Mesendoderm (in vitro differentiated cells): ENCODE measurements at regions not wholly inside any gene's neighbourhood (a gene's known extent, or its start where the extent isn't known, plus 50 kb on each side); places are given as distances from the start of the nearest gene placed in this dataset.

ENCODE experiments used
- DNase-seq: peaks from one replicate; pipeline ENCODE4 v3.0.0; 2013
- H2AK5ac ChIP-seq: 2 replicates; pipeline ENCODE4 v1.6.1; 2013; ENCODE audit warnings: low read length, inconsistent platforms
- H2BK120ac ChIP-seq: 2 replicates; pipeline ENCODE4 v1.6.1; 2013; ENCODE audit warnings: low read depth, mild to moderate bottlenecking, low read length, moderate library complexity, mixed read lengths
- H2BK15ac ChIP-seq: replicated peaks from 2 replicates; pipeline ENCODE4 v1.6.1; 2013; ENCODE audit warnings: low read depth, mild to moderate bottlenecking, moderate library complexity
- H2BK5ac ChIP-seq: 2 replicates; pipeline ENCODE4 v1.6.1; 2013; ENCODE audit warnings: low read length, inconsistent platforms
- H3K18ac ChIP-seq: 2 replicates; pipeline ENCODE4 v1.6.1; 2013; ENCODE audit warnings: mild to moderate bottlenecking, low read length, mixed read lengths
- H3K23ac ChIP-seq: one replicate; pipeline ENCODE4 v1.6.1; 2013; ENCODE audit warnings: low read length
- H3K27ac ChIP-seq: 2 replicates; pipeline ENCODE4 v1.5.1; 2013; ENCODE audit warnings: low read depth, mild to moderate bottlenecking, inconsistent platforms, low read length, moderate library complexity
- H3K27me3 ChIP-seq: 2 replicates; pipeline ENCODE4 v1.6.1; 2013; ENCODE audit warnings: low read length, control low read depth, mild to moderate bottlenecking, inconsistent platforms; ENCODE audit not compliant: insufficient read depth, poor library complexity
- H3K36me3 ChIP-seq: 2 replicates; pipeline ENCODE4 v1.6.1; 2013; ENCODE audit warnings: low read length, inconsistent platforms; ENCODE audit not compliant: control insufficient read depth, insufficient read depth
- H3K4ac ChIP-seq: one replicate; pipeline ENCODE4 v1.6.1; 2013; ENCODE audit warnings: low read depth, mild to moderate bottlenecking, low read length, moderate library complexity
- H3K4me1 ChIP-seq: 2 replicates; pipeline ENCODE4 v1.6.1; 2013; ENCODE audit warnings: low read depth, low read length, inconsistent platforms; ENCODE audit not compliant: control insufficient read depth
- H3K4me2 ChIP-seq: 2 replicates; pipeline ENCODE4 v1.6.1; 2013; ENCODE audit warnings: low read length
- H3K4me3 ChIP-seq: 2 replicates; pipeline ENCODE4 v1.5.1; 2013; ENCODE audit warnings: mild to moderate bottlenecking, low read length
- H3K56ac ChIP-seq: one replicate; pipeline ENCODE4 v1.6.1; 2013; ENCODE audit warnings: low read length
- H3K79me1 ChIP-seq: 2 replicates; pipeline ENCODE4 v1.6.1; 2013; ENCODE audit warnings: low read length, inconsistent platforms
- H3K79me2 ChIP-seq: 2 replicates; pipeline ENCODE4 v1.6.1; 2013; ENCODE audit warnings: mild to moderate bottlenecking, low read length; ENCODE audit not compliant: control insufficient read depth, insufficient read depth
- H3K9ac ChIP-seq: 2 replicates; pipeline ENCODE4 v1.6.1; 2013; ENCODE audit warnings: low read length, inconsistent platforms
- H4K5ac ChIP-seq: one replicate; pipeline ENCODE4 v1.6.1; 2013; ENCODE audit warnings: low read length
- H4K8ac ChIP-seq: one replicate; pipeline ENCODE4 v1.6.1; 2013; ENCODE audit warnings: low read depth, mild to moderate bottlenecking, control low read depth, low read length, moderate library complexity
- WGBS: extraction: QIAGEN DNeasy Blood & Tissue Kit; methylation state at CpG from one replicate; pipeline ENCODE4 v1.1.7; 2013; ENCODE audit warnings: low lambda C conversion rate, missing lambda C conversion rate; ENCODE audit not compliant: insufficient coverage; ENCODE audit errors: extremely low coverage; 5-methylcytosine and 5-hydroxymethylcytosine counted together

- Histone ChIP-seq H3K27ac (no peak overlapping the region), H3K79me2 (no peaks in the 10 kb centered on the region), H3K4me2 (no peak overlapping the region), H3K56ac (peak overlapping the region; percentile 42), H2AK5ac (no peak overlapping the region), H4K5ac (no peak overlapping the region), H2BK120ac (no peak overlapping the region), H4K8ac (no peak overlapping the region), H3K79me1 (no peaks in the 10 kb centered on the region), H2BK5ac (no peak overlapping the region), H3K4me3 (no peak overlapping the region), H3K36me3 (no peaks in the 10 kb centered on the region), H3K4me1 (peaks cover 3% of the 10 kb centered on the region), H3K18ac (no peak overlapping the region), H2BK15ac (no peak overlapping the region), H3K4ac (no peak overlapping the region), H3K27me3 (no peaks in the 10 kb centered on the region), H3K23ac (no peak overlapping the region), H3K9ac (no peak overlapping the region)
- DNase-seq = no peak
- no CpG with 5 or more reads among the region's 17 CpGs for WGBS
These were observed 107.7 kb upstream of the SPATA13 start for GRCh38 chr13:24052547-24053518.

- peak; percentile 94 for DNase-seq
These were observed 106.8 kb upstream of the SPATA13 start for GRCh38 chr13:24053519-24054251.

DNA sequence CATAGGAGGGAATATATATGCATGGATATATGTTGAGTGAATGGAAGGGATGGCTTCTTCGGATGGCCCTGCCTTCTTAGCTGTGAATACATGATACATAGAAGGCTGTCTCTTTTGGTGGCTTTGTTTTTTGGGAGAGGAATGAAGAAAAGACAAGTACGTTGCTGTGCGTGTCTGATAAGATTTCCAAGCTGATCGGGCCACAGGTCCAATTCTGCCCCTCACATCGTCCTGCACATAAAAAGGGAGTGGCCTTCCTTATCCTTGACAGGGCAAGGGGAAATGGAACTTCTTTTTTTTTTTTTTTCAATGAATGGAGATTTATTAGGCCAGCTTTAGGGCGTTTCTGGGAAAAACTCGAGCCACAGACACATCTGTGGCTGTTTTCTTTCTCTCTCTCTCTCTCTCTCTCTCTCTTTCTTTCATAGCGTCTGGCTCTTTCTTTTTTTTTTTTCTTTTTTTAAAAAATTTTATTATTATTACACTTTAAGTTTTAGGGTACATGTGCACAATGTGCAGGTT is 103.8 kb upstream of the SPATA13 start:
- Histone ChIP-seq H2BK5ac (no peak overlapping the region), H3K27ac (no peak overlapping the region), H3K23ac (no peak overlapping the region), H2AK5ac (no peak overlapping the region), H3K18ac (no peak overlapping the region), H3K4me1 (no peaks in the 10 kb centered on the region), H3K79me2 (no peaks in the 10 kb centered on the region), H3K56ac (no peak overlapping the region), H3K4ac (no peak overlapping the region), H3K79me1 (no peaks in the 10 kb centered on the region), H2BK15ac (no peak overlapping the region), H3K4me3 (no peak overlapping the region), H3K27me3 (no peaks in the 10 kb centered on the region), H3K36me3 (no peaks in the 10 kb centered on the region), H4K5ac (no peak overlapping the region), H2BK120ac (no peak overlapping the region), H3K9ac (no peak overlapping the region), H3K4me2 (no peak overlapping the region), H4K8ac (no peak overlapping the region)
- WGBS = no CpG with 5 or more reads among the region's 8 CpGs
- no peak for DNase-seq

More at GRCh38 chr13:24053519-24054251, 106.8 kb upstream of the SPATA13 start:
- Histone ChIP-seq H3K27ac (no peak overlapping the region), H4K8ac (no peak overlapping the region), H3K56ac (no peak overlapping the region), H2BK5ac (no peak overlapping the region), H3K4ac (no peak overlapping the region), H2BK120ac (no peak overlapping the region), H3K4me3 (no peak overlapping the region), H3K4me2 (no peak overlapping the region), H4K5ac (no peak overlapping the region), H2AK5ac (no peak overlapping the region), H3K79me1 (no peaks in the 10 kb centered on the region), H2BK15ac (no peak overlapping the region), H3K18ac (no peak overlapping the region), H3K4me1 (peaks cover 3% of the 10 kb centered on the region), H3K79me2 (no peaks in the 10 kb centered on the region), H3K27me3 (no peaks in the 10 kb centered on the region), H3K9ac (no peak overlapping the region), H3K36me3 (no peaks in the 10 kb centered on the region), H3K23ac (no peak overlapping the region)
- WGBS = no CpG with 5 or more reads among the region's 9 CpGs

- Histone ChIP-seq H3K4ac (no peak overlapping the region), H3K27me3 (no peaks in the 10 kb centered on the region), H3K56ac (no peak overlapping the region), H4K8ac (no peak overlapping the region), H2BK5ac (no peak overlapping the region), H3K36me3 (no peaks in the 10 kb centered on the region), H3K9ac (no peak overlapping the region), H3K18ac (no peak overlapping the region), H4K5ac (no peak overlapping the region), H2BK120ac (no peak overlapping the region), H2AK5ac (no peak overlapping the region), H3K79me1 (no peaks in the 10 kb centered on the region), H3K4me1 (no peaks in the 10 kb centered on the region), H3K27ac (no peak overlapping the region), H3K4me3 (no peak overlapping the region), H3K79me2 (no peaks in the 10 kb centered on the region), H3K4me2 (no peak overlapping the region), H3K23ac (no peak overlapping the region), H2BK15ac (no peak overlapping the region)
- DNase-seq = no peak
- WGBS = no CpG with 5 or more reads among the region's 2 CpGs
These were observed 99.5 kb upstream of the SPATA13 start for GRCh38 chr13:24060993-24061392.

GRCh38 chr13:24063281-24063877 is 97.1 kb upstream of the SPATA13 start:
- Histone ChIP-seq H3K79me1 (no peaks in the 10 kb centered on the region), H3K4me3 (no peak overlapping the region), H3K27me3 (no peaks in the 10 kb centered on the region), H3K23ac (no peak overlapping the region), H2BK120ac (no peak overlapping the region), H3K18ac (no peak overlapping the region), H3K79me2 (no peaks in the 10 kb centered on the region), H2BK5ac (no peak overlapping the region), H2BK15ac (no peak overlapping the region), H3K4ac (no peak overlapping the region), H3K9ac (no peak overlapping the region), H4K5ac (no peak overlapping the region), H3K4me1 (no peaks in the 10 kb centered on the region), H3K27ac (no peak overlapping the region), H4K8ac (no peak overlapping the region), H3K36me3 (no peaks in the 10 kb centered on the region), H3K4me2 (no peak overlapping the region), H3K56ac (no peak overlapping the region), H2AK5ac (no peak overlapping the region)
- DNase-seq = no peak
- no CpG with 5 or more reads among the region's 8 CpGs for WGBS
